ENCODE measurements at regions not wholly inside any gene's neighbourhood (a gene's known extent, or its start where the extent isn't known, plus 50 kb on each side); places are given as distances from the start of the nearest gene placed in this dataset.

GRCh38 chr15:73001840-73002239 lies 50.4 kb upstream of the NEO1 start:
- DNase-seq = no peak

DNA sequence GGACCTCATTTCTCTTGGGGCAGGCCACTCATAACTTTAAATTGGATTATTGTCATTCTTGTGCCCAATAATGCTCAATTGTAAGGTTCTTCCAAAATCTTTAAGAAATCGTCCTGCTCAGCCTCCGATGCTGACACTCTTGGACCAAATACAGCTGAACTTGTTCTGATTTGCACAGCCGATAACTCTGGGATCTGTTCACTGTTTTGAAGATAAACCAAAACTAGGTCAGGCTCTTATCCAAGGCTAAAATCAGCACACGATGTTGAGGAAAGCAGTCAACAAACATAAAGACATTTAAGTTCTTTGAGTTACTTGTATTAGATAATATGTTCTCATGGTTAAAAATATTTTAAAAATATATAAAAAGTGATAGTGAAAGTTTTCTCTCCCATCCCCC lies 52.0 kb upstream of the NEO1 start:
- no peak for DNase-seq

- no peak for DNase-seq
These were observed 52.7 kb upstream of the NEO1 start for GRCh38 chr15:72999586-72999985.

- no peak for DNase-seq
These were observed 53.4 kb upstream of the NEO1 start for GRCh38 chr15:72998681-72999466.

DNA sequence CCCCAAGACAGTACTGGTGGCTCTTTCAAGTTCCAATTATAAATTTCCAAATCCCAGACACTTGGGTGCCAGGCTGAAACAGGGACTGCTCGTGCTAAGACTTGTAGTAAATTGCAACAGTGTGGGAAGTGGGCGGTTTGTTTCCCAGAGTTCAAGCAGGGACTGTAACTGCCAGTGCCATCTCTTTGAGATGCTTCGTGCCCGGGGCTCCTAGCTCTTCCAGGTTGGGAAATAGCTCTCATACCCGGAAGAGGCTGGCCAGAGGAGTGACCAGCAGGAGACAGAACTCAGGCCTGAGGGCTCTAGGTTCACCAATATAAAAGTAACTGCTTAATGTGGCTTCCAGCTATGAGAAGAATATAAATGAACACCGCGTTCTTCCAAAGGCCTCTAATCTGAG lies 54.0 kb upstream of the NEO1 start:
- no peak for DNase-seq

DNA sequence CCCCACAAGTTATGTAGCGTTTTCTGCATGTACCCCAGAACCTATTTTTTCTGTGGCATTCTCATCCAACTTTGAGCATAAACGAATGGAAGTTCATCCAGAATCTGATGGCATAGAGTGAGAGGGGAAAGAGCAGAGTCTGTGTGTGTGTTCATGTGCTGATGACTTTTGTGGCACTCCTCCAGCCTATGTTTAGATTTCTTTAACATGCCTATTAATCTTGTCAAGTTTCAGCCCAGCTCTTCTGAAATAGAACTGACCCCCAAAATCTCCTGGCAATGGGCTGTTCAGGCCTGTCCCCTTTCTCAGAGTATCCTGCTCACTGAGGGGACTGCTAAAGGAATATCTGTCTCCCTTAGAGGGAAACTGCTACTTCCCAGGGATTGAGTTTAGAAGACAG lies 56.4 kb upstream of the NEO1 start:
- DNase-seq = no peak

DNA sequence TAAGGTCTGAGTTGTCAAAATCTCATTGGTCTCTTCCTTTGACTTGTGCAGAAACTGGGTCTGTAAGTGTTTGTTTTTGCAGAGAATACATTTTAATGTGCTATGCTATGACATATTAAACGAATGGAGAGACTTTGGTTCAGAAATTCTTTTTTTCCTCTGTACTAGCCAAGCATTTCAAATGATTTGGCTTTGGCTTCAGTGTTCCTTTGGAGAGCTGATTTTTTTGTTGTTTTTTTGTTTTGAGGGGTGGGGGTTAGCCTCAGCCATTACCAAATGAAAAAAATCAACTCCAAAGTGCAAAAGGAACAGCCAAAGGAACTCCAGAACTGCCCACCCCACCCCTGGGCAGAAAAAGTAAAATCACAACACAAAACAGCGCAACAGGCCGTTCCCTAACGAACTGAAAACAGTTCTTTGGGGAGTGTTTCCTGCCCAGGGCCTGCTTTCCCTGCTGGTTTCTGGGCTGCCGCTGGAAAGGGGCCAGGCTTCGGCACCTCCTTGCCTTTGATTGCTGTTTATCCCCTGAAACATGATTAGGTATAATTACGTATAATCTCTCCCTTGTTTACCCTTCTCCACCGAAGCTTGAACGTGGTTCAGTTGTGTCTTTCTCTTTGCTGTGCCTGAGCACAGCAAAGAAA lies 57.6 kb upstream of the NEO1 start:
- peak in 1 of 2 experiments; percentile 22 for DNase-seq

GRCh38 chr15:72992841-72993252 lies 59.4 kb upstream of the NEO1 start:
- no peak for DNase-seq

GRCh38 chr15:72991026-72991425 lies 61.2 kb upstream of the NEO1 start:
- DNase-seq = no peak

DNA sequence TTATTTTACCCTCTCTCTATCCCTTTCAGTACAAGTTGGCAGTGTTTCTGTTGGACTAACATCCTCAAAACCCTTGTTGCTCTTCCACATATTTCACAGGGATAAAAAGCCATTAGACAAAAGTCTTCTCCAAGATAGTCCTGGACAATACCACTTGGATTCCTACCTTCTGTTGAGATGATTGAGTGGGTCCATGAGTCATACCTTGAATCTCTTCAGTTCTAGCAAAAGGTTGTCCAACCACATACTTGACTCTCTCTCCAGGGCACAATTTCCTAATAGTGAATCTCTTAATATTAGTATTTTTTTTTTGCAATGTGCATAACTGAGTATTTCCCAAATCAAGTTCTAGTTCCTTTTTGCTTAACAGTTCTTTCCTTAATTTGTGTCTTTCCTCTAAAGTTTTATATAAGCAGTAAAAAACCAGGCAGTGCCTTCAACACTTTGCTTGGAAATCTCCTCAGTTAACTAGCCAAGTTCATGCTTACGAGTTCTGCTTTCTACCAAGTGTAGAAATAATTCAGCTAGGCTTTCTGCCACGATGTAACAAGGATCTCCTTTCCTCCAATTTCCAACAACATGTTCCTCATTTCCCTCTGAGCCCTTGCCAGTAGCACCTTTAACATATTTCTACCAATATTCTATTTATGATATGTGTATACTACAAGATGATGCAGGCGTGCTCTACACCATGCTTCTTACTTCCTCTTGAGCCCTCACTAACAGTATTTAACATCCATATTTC lies 68.3 kb upstream of the NEO1 start:
- no peak for DNase-seq

DNA sequence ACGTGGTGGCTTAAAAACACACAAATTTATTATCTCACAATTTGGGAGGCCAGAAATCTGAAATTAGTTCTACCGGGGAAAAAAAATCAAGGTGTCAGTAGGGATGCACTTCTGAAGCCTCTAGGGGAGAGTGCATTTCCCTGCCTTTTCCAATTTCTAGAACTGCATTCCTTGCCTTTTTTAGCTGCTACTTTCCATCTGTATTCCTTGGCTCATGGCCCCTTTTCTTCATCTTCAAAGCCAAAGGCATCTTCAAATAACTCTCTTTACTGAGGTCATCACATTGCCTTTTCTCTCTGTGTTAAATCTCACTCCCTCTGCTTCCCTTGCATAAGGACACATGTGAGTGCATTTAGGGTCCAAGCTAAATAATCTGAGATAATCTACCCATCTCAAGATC lies 69.5 kb upstream of the NEO1 start:
- no peak for DNase-seq

DNA sequence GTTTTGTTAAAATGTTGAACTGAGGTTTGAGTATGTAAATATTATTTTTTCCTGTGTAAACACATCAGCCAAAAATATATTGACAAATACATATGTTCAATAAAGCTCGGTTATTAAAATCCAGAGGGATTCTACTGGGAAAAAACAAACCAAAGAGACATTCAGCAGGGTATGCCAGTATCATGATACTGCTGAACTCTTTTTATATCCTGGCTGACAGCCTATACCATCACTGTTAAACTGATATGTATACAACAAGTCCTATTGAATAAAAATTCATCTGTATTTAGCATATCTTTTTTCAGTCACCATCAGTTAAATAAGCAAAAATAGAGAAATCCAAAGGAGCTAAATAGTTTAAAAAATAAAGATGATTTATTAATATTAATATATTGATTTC lies 71.6 kb upstream of the NEO1 start:
- no peak for DNase-seq

DNA sequence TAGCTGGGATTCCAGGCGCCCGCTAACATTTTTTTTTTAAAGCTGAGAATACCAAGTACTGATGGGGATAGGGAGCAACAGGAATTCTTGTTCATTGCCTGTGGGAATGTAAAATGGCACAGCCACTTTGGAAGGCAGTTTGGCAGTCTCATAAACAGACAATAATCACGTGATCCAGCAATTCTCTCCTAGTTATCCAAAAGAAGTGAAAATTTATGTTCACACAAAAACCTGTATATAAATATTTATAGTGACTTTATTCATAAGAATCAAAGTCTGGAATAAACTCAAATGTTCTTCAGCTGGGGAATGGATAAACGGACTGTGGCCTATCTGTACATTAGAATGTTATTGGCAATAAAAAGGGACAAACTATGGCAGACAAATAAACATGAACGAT lies 72.5 kb upstream of the NEO1 start:
- DNase-seq = no peak

DNA sequence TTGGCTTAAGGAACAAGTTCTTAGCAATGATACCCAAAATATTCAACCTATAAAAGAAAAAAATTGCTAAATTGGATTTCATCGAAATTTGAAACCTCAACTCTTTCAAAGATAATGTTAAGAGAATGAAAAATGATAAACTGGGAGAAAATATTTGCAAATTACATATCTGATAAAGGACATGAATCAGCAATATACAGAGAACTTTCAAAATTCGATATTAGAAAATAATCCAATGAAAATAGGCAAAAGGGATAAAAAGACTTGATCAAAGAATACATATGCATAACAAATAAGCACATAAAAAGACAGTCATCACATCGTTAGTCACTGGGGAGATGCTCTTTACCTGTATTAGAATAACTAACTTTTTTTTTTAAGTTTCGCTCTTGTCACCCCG lies 73.0 kb upstream of the NEO1 start:
- DNase-seq = no peak

- DNase-seq = peak in 1 of 2 experiments; percentile 21
These were observed 74.0 kb upstream of the NEO1 start for GRCh38 chr15:72978223-72978622.

- DNase-seq = no peak
These were observed 79.9 kb upstream of the NEO1 start for GRCh38 chr15:72972362-72972761.

GRCh38 chr15:72971766-72972165 lies 80.5 kb upstream of the NEO1 start:
- DNase-seq = no peak

- DNase-seq = no peak
These were observed 81.1 kb upstream of the NEO1 start for GRCh38 chr15:72970933-72971760.

GRCh38 chr15:72968531-72968922 lies 83.7 kb upstream of the NEO1 start:
- DNase-seq = no peak

DNA sequence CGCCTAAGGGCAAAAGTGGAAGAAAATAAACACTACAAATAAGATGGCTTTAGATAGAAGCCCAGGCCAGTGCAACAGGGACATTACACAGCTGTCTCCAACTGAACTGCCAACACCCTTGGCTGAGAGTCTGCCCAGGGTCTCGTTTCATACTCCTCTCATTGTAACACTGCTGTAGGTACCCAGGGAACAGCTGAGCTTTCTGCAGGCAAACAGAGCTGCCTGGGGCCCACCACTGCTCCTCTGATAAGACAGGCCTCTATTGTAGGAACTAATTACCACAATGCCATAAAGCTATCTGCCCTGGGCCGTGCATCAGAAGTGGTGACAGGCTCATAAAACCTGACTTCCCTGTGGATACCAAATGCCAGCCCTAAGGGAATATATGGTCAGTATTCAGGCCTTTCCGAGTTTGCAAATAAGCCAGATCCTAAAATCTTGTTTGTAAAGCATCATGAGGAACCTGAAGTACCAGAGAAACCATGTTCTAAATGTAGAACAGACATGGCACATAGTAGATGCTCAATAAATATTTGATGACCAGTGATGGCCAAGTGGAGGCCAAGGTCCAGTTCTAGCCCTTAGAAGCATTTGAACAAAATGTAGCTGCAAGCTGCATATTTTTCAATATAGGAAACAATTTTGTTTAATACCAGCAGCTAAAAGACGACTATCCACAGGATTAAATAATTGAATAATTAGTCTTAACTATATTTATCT lies 84.3 kb upstream of the NEO1 start:
- peak in 1 of 2 experiments; percentile 9 for DNase-seq

DNA sequence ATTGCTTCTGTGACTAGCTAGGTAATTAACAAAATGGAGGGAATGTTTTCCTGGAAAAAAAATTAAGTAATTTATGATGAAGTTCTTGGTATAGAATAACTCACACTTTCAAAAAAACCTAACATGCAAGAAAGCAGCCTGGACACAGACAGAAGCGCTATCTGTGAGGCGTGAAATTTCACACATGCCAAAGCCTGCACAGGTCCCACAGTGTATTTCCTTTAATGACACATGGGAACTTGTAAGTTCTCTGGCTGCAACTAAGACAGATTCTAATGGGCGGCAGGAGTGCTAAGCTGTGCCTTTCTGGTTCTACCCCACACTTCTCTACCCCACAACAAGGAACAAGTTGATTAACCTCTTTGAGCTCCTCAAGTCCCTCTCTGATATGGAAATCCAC lies 84.9 kb upstream of the NEO1 start:
- DNase-seq = no peak

GRCh38 chr15:72966641-72967040 lies 85.6 kb upstream of the NEO1 start:
- DNase-seq = no peak
